ENCODE measurements at regions not wholly inside any gene's neighbourhood (a gene's known extent, or its start where the extent isn't known, plus 50 kb on each side); places are given as distances from the start of the nearest gene placed in this dataset.

DNA sequence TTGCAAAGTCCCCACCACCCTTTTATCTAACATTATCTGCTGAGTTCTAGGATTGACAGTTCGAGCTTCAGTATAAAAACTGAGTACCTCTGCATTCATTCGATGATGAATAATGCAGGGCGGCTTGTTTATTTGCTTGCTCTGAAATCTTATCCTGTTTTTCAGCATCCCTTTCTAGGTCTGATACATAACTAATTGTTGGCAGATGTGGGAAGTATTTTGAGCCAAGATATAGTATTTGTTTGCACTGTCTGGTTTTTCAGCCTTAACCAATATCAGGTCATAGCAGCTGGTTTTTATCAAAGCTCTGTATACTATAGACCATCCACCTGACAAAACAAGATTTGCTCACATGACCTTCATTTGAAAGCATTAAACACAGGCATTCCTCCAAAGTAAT, 161.4 kb downstream of the TFEC start:
- no peak for TF ChIP-seq CTCF (IDR thresholded peaks at IDR 0.05)
- TF ChIP-seq POLR2A (IDR thresholded peaks at IDR 0.05) = no peak

Data from right lobe of liver (tissue), 4 donors.